H1 (cell line): ENCODE measurements at regions not wholly inside any gene's neighbourhood (a gene's known extent, or its start where the extent isn't known, plus 50 kb on each side); places are given as distances from the start of the nearest gene placed in this dataset.

Experiments
- E2F6 ChIP-seq: IDR thresholded peaks from 2 replicates; pipeline ENCODE4 v1.6.1; 2012; ENCODE audit warnings: inconsistent platforms
- TAF1 ChIP-seq: IDR thresholded peaks from 2 replicates; pipeline ENCODE4 v1.6.1; 2011; ENCODE audit warnings: mild to moderate bottlenecking, low read depth, low read length

- TF ChIP-seq TAF1 (no peak), E2F6 (no peak)
Measured at GRCh38 chr6:78502386-78502887, 364.9 kb upstream of the IRAK1BP1 start.
